Mesothelial cell of epicardium (in vitro differentiated cells): ENCODE measurements at regions not wholly inside any gene's neighbourhood (a gene's known extent, or its start where the extent isn't known, plus 50 kb on each side); places are given as distances from the start of the nearest gene placed in this dataset.

Source experiments
- DNase-seq, 2 experiments: peaks; one replicate each; pipeline ENCODE4 v3.0.0; 2021; ENCODE audit warnings: low spot score in 2 of 2; ENCODE audit not compliant: unreplicated experiment in 2 of 2
- H3K27ac Mint-ChIP-seq: 2 replicates; pipeline ENCODE4 v1.8.0; 2021; ENCODE audit warnings: mixed read lengths
- H3K27me3 Mint-ChIP-seq: 2 replicates; pipeline ENCODE4 v1.8.0; 2021; ENCODE audit warnings: low read depth, mixed read lengths
- H3K36me3 Mint-ChIP-seq: 2 replicates; pipeline ENCODE4 v1.8.0; 2021; ENCODE audit warnings: mixed read lengths
- H3K4me1 Mint-ChIP-seq: 2 replicates; pipeline ENCODE4 v1.8.0; 2021; ENCODE audit warnings: mixed read lengths
- H3K4me3 Mint-ChIP-seq: 2 replicates; pipeline ENCODE4 v1.8.0; 2021; ENCODE audit warnings: mild to moderate bottlenecking, moderate library complexity, mixed read lengths
- H3K9me3 Mint-ChIP-seq: 2 replicates; pipeline ENCODE4 v1.8.0; 2021; ENCODE audit warnings: mixed read lengths
- CTCF ChIP-seq: fragments of 200-600 bp; sonication (generic); IDR thresholded peaks from one replicate; pipeline ENCODE4 v1.5.0; 2021; ENCODE audit warnings: antibody characterized with exemption; ENCODE audit not compliant: unreplicated experiment

- H3K36me3 Mint-ChIP-seq: no peaks in the 10 kb centered on the region
- H3K27ac Mint-ChIP-seq: no peak overlapping the region
- no peak for DNase-seq
- H3K27me3 Mint-ChIP-seq: peaks cover 4% of the 10 kb centered on the region
- H3K4me1 Mint-ChIP-seq: peaks cover 3% of the 10 kb centered on the region
- H3K4me3 Mint-ChIP-seq: no peak overlapping the region
- no peak for TF ChIP-seq CTCF
- no peaks in the 10 kb centered on the region for H3K9me3 Mint-ChIP-seq
Observed at GRCh38 chr18:60500960-60501359, 128.4 kb upstream of the MC4R start.

GRCh38 chr18:60502591-60502990 lies 130.0 kb upstream of the MC4R start:
- Mint-ChIP-seq H3K36me3 (no peaks in the 10 kb centered on the region), H3K4me3 (no peak overlapping the region), H3K9me3 (no peaks in the 10 kb centered on the region), H3K27me3 (peaks cover 4% of the 10 kb centered on the region), H3K4me1 (peaks cover 12% of the 10 kb centered on the region), H3K27ac (no peak overlapping the region)
- DNase-seq: no peak
- TF ChIP-seq CTCF: no peak

- Mint-ChIP-seq H3K27ac (no peak overlapping the region), H3K4me3 (no peak overlapping the region), H3K9me3 (no peaks in the 10 kb centered on the region), H3K36me3 (no peaks in the 10 kb centered on the region), H3K27me3 (peaks cover 4% of the 10 kb centered on the region), H3K4me1 (peaks cover 17% of the 10 kb centered on the region)
- DNase-seq: no peak
- no peak for TF ChIP-seq CTCF
Observed at GRCh38 chr18:60503199-60503598, 130.6 kb upstream of the MC4R start.

- DNase-seq: no peak
- H3K4me3 Mint-ChIP-seq: no peak overlapping the region
- no peak overlapping the region for H3K27ac Mint-ChIP-seq
- no peak for TF ChIP-seq CTCF
- H3K27me3 Mint-ChIP-seq: no peaks in the 10 kb centered on the region
- no peaks in the 10 kb centered on the region for H3K9me3 Mint-ChIP-seq
- peaks cover 17% of the 10 kb centered on the region for H3K4me1 Mint-ChIP-seq
- no peaks in the 10 kb centered on the region for H3K36me3 Mint-ChIP-seq
Observed at GRCh38 chr18:60506190-60506589, 133.6 kb upstream of the MC4R start.

- Mint-ChIP-seq H3K4me1 (peaks cover 17% of the 10 kb centered on the region), H3K36me3 (no peaks in the 10 kb centered on the region), H3K4me3 (no peak overlapping the region), H3K27me3 (no peaks in the 10 kb centered on the region), H3K9me3 (no peaks in the 10 kb centered on the region), H3K27ac (no peak overlapping the region)
- TF ChIP-seq CTCF: no peak
- DNase-seq: no peak
Observed at GRCh38 chr18:60506682-60507081, 134.1 kb upstream of the MC4R start.

- Mint-ChIP-seq H3K9me3 (no peaks in the 10 kb centered on the region), H3K4me1 (peaks cover 16% of the 10 kb centered on the region), H3K27me3 (no peaks in the 10 kb centered on the region), H3K4me3 (no peak overlapping the region), H3K36me3 (no peaks in the 10 kb centered on the region), H3K27ac (no peak overlapping the region)
- no peak for DNase-seq
- TF ChIP-seq CTCF: no peak
Observed at GRCh38 chr18:60508108-60508507, 135.5 kb upstream of the MC4R start.
